ENCODE measurements at regions not wholly inside any gene's neighbourhood (a gene's known extent, or its start where the extent isn't known, plus 50 kb on each side); places are given as distances from the start of the nearest gene placed in this dataset.

GRCh38 chr13:60286707-60287106 is 110.3 kb upstream of the TDRD3 start:
- DNase-seq: no peak

GRCh38 chr13:60288569-60288968 is 108.5 kb upstream of the TDRD3 start:
- DNase-seq: no peak

- no peak for DNase-seq
Observed at GRCh38 chr13:60303166-60303565, 93.9 kb upstream of the TDRD3 start.

GRCh38 chr13:60311527-60311926 is 85.5 kb upstream of the TDRD3 start:
- DNase-seq: no peak

- DNase-seq: no peak
Observed at GRCh38 chr13:60312851-60313505, 84.0 kb upstream of the TDRD3 start.

GRCh38 chr13:60318186-60318585 is 78.8 kb upstream of the TDRD3 start:
- peak; percentile 6 to 13 for DNase-seq

- no peak for DNase-seq
Observed at GRCh38 chr13:60324131-60324530, 72.9 kb upstream of the TDRD3 start.

- peak; percentile 24 for DNase-seq
Observed at GRCh38 chr13:60326273-60326672, 70.7 kb upstream of the TDRD3 start.

GRCh38 chr13:60327511-60327910 is 69.5 kb upstream of the TDRD3 start:
- DNase-seq: no peak

GRCh38 chr13:60328073-60328472 is 68.9 kb upstream of the TDRD3 start:
- no peak for DNase-seq

GRCh38 chr13:60329221-60329923 is 67.6 kb upstream of the TDRD3 start:
- peak; percentile 62 to 76 for DNase-seq

GRCh38 chr13:60331249-60332012 is 65.6 kb upstream of the TDRD3 start:
- no peak for DNase-seq

GRCh38 chr13:60332682-60333081 is 64.3 kb upstream of the TDRD3 start:
- DNase-seq: no peak

GRCh38 chr13:60334310-60334709 is 62.7 kb upstream of the TDRD3 start:
- DNase-seq: no peak

GRCh38 chr13:60335531-60335930 is 61.5 kb upstream of the TDRD3 start:
- DNase-seq: peak; percentile 55 to 66

- DNase-seq: no peak
Observed at GRCh38 chr13:60338754-60339153, 58.3 kb upstream of the TDRD3 start.

GRCh38 chr13:60343978-60344377 is 53.0 kb upstream of the TDRD3 start:
- DNase-seq: no peak

- DNase-seq: no peak
Observed at GRCh38 chr13:60347174-60347573, 49.8 kb upstream of the TDRD3 start.
